ENCODE measurements at regions not wholly inside any gene's neighbourhood (a gene's known extent, or its start where the extent isn't known, plus 50 kb on each side); places are given as distances from the start of the nearest gene placed in this dataset.

- no peak for DNase-seq
Measured at GRCh38 chr7:114109304-114109703, 190.5 kb upstream of the PPP1R3A start.

DNA sequence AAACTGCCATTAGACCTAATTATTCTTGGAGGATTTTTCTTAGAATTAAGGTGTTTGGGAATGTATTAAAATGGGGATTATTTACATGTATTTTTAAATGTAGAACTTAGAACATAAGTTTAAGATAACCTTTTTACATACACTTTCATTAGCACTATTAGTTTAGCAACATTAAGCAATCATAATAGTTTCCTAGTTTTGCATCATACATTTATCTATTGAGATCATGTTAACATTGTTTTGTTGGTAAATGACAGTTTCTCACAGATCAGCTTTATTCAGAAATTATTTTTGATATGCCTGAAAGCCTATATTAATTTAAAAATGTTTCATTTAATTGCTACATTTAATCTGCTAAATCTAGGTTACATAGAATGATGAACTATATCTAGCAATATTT, 189.7 kb upstream of the PPP1R3A start:
- no peak for DNase-seq

DNA sequence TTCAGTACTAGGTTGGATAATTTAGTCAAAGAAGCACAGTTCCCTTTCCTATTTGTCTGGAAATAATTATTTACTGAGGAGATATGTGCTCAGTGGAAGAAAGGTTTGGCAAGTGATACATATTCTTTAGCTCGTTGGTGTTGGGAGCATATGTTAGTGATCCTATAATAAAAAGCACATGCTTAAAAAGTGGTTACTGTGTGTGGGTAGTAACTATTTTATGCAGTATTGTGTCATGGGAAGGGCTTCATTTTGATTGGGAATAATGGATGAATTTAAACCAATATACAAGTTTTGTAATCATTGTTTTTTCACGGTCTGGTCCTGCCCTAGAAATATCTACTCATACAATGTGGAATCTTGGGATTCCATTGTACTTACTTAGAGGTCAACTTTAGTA, 188.7 kb upstream of the PPP1R3A start:
- DNase-seq, result no peak

DNA sequence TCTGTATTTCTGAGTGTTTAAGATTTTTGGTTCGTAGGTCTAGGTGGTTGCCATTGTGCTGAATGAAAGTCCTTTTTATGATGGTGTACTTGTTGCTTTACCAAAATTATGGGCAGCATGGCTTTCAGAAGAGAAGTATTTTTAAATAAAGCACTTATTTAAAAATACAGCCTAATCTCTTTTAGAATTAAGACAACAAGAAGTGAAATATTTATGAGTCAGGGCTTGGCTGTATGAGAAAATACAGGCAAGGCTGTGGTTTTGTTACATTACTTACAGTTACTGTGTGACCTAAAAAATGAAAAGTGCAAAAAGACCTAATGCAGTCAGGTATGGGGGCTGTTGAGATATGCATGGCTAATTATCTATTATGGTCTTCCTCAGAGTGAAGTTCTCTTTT, 185.2 kb upstream of the PPP1R3A start:
- no peak for DNase-seq

GRCh38 chr7:114102996-114103395, 184.2 kb upstream of the PPP1R3A start:
- DNase-seq, result no peak

- no peak for DNase-seq
Measured at GRCh38 chr7:114102131-114102530, 183.3 kb upstream of the PPP1R3A start.

- no peak for DNase-seq
Measured at GRCh38 chr7:114100810-114101209, 182.0 kb upstream of the PPP1R3A start.

- no peak for DNase-seq
Measured at GRCh38 chr7:114099337-114099736, 180.5 kb upstream of the PPP1R3A start.

GRCh38 chr7:114095885-114096284, 177.1 kb upstream of the PPP1R3A start:
- no peak for DNase-seq

- no peak for DNase-seq
Measured at GRCh38 chr7:114088470-114088940, 169.7 kb upstream of the PPP1R3A start.

GRCh38 chr7:114087653-114088469, 169.1 kb upstream of the PPP1R3A start:
- no peak for DNase-seq

DNA sequence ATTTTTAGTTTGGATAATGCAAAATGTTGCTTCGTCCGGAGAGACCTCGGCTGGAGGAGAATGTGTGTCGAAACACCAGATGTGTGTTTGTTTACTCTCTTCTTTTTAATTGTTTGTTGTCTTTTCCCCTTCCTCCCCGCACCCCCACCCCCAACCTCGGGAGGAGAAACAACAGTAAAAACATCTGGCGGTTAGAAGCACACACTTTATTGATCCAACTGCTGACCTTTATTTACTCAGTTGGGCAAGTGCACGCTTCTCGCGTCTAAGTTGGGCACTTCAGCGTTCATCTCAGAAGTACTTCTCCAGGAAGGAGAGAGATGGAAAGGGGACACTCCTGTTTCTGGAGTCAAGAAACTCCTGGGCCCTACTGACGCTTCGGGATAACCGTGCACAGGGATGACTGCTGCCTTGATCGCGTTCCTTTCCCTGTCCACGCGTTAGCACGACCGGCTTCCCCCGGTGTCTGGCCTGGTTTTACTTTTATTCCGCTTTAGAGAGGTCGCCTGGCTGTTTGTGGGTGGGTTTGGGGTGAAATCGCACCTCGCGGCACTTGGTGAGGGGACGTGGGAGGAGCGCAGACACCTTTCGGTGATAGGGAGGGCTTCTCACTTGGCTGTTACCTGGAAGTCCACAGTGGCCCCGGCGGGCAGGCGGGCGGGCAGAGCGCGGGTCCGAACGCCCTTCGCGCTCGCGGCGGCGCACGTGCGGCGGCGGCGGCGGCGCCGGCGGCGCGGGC, 168.3 kb upstream of the PPP1R3A start:
- peak in 1 of 2 experiments; percentile 22 for DNase-seq

- DNase-seq, result peak in 1 of 2 experiments; percentile 38
Measured at GRCh38 chr7:114086537-114086913, 167.7 kb upstream of the PPP1R3A start.

GRCh38 chr7:114085592-114086501, 167.0 kb upstream of the PPP1R3A start:
- peak; percentile 41 to 43 for DNase-seq

DNA sequence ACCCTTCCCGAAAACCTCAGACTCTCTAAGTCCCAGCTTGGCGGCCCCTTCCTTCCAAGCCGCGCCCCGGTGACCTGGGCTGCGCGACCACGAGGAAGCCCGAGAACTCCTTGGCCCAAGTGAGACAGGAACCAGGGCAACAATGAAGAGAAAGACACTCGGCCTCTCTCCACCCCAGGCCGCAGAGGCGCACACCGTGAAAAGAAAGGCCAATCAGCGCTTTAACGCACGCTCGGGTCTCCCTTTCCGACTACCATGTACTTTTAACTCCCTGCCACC, 166.4 kb upstream of the PPP1R3A start:
- DNase-seq, result peak; percentile 54 to 55

- DNase-seq, result peak; percentile 35 to 42
Measured at GRCh38 chr7:114084472-114085312, 165.9 kb upstream of the PPP1R3A start.

DNA sequence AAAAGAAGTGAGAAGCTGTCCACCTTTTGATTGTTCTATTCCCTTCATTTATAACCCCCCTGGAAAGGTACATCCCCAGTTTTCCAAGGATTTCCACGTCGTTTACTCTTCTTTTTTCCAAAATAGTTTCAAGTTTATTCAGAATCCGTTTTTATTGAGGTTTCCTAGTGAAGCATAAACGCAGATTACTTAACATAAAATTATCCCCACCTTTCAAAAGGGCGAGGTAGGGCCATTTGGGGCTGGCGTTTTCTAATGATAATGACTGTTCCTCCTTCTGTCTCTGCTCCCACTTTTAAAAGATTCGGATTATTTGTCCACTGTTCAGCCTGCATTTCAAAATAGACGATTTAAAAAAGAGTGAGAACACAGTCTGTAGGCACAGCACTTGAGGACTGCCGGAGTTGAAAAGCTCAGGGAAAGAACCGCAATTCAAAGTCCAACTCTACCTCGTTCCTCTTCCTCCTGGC, 165.2 kb upstream of the PPP1R3A start:
- DNase-seq, result no peak

GRCh38 chr7:114083166-114084001, 164.6 kb upstream of the PPP1R3A start:
- peak in 1 of 2 experiments; percentile 30 for DNase-seq

- DNase-seq, result peak in 1 of 2 experiments; percentile 26
Measured at GRCh38 chr7:114082642-114083165, 163.9 kb upstream of the PPP1R3A start.

- DNase-seq, result no peak
Measured at GRCh38 chr7:114081606-114082425, 163.0 kb upstream of the PPP1R3A start.
